GM18520 (cell line): ENCODE measurements at regions not wholly inside any gene's neighbourhood (a gene's known extent, or its start where the extent isn't known, plus 50 kb on each side); places are given as distances from the start of the nearest gene placed in this dataset.

Experiments used
- ATAC-seq: cut with Tn5 transposase; IDR thresholded peaks from one replicate; pipeline ENCODE4 v1.9.1; 2021; ENCODE audit not compliant: unreplicated experiment

DNA sequence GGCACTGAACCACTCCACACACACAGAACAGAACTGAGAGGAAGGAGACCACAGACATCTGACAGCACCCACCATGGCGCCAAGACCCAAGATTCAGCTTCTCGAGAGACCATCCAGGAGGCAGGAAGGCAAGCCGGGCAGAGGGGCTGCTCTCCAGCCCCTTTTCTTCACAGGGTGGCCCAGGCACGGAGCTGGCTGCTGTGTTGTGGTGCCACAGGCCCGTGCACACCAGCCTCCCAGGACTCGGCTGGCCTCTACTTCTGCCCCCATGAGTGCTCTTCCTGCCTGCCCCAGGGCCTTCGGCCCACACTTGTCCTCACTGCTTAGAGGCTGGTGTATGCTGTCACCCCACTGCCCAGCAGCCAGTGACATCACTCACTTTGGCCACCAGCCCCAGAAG lies 547.6 kb upstream of the RAB6C start:
- no peak for ATAC-seq

- ATAC-seq: no peak
Observed at GRCh38 chr2:129436809-129437208, 542.7 kb upstream of the RAB6C start.

DNA sequence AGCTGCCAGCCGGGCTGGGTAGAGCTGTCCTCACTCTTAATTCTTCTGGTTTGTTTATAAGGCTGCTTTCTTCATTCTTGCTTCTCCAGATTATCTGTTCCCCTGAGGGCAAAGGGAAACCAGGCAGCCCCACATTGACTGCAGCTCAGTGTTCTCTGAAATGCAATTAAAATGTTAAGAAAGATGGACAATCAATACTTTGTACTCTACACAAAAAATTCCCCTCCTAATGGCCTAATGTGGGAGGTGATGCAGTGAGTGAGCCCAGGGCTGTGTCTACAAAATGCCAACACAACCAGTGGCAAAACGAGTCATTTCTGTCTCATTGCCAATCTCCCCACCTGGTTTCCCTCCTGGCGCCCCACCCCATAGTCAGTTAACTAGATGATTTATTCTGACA lies 541.7 kb upstream of the RAB6C start:
- no peak for ATAC-seq

DNA sequence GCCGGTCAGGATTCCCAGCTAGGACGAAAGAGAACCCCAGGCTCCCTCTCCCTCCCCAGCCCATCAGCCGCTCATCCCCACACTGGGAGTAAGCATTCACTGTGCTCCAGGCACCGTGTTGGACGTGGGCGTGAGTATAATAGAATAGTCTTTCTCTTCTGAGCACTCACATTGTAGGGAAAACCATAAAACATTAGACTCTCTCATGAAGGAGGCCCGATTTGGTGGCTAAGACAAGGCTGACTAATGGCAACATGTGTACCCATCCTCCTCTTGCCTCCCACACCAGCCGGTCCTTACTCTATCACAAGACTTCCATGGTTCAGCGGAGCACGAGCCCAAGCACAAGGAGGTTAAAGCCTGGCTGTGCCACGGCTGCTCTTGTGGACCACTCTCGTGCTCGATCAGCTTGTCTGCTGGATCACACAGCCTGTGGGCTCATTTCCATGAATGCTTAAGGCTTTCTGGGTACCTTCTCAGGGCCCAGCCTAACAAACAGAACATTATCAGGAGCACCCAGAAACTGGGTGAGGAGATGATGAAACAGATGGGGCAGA lies 540.9 kb upstream of the RAB6C start:
- no peak for ATAC-seq

GRCh38 chr2:129439406-129440302 lies 539.8 kb upstream of the RAB6C start:
- ATAC-seq: no peak

GRCh38 chr2:129441610-129442009 lies 537.9 kb upstream of the RAB6C start:
- ATAC-seq: no peak

GRCh38 chr2:129443235-129443864 lies 536.1 kb upstream of the RAB6C start:
- no peak for ATAC-seq

GRCh38 chr2:129443865-129444739 lies 535.4 kb upstream of the RAB6C start:
- ATAC-seq: no peak

- ATAC-seq: no peak
Observed at GRCh38 chr2:129444751-129445150, 534.7 kb upstream of the RAB6C start.

GRCh38 chr2:129456691-129457090 lies 522.8 kb upstream of the RAB6C start:
- no peak for ATAC-seq

DNA sequence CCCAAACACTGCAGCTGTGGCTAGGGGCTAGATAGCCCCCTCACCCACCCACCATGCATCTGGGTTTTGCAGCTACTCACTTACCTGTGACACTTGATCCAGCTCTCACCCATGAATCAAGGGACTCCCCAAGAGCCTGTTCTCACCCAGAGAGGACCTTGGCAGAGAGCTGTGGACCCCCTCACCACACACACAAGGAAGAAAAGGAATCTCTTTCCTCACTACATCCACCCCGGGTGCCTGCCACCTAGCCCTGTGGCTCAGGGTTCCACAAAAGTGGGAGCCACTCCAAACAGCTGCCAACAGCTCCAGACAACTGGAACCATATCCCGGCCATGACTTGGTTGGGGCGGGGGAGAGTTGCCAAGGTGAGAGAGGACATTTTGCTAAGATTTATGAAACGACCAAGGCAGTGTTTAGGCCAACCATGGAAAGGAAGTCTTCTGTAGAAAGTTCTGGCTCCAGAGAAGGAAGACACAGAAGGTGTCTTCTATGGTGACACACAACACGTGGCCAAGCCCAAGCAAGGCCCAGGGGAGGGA lies 522.1 kb upstream of the RAB6C start:
- ATAC-seq: no peak

DNA sequence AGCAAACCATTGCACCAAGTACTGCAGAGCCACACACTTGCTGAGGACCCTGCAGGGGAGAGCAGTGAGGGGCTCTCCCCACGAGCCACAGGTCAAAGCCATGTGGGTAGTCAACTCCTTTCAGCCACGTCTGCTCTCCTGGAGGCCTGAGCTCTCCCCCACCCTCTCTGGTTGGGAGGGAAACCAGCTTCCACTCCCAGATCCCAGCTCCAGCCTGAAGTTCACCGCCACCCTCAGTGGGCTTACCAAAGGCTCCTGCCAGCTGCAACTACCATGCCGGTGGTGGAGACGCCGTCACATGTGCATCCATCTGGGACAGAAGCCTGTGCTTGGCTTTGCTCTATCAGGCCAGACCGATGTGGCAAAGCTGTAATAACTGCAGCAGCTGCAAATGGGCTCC lies 521.5 kb upstream of the RAB6C start:
- ATAC-seq: no peak

GRCh38 chr2:129458436-129458835 lies 521.0 kb upstream of the RAB6C start:
- no peak for ATAC-seq

DNA sequence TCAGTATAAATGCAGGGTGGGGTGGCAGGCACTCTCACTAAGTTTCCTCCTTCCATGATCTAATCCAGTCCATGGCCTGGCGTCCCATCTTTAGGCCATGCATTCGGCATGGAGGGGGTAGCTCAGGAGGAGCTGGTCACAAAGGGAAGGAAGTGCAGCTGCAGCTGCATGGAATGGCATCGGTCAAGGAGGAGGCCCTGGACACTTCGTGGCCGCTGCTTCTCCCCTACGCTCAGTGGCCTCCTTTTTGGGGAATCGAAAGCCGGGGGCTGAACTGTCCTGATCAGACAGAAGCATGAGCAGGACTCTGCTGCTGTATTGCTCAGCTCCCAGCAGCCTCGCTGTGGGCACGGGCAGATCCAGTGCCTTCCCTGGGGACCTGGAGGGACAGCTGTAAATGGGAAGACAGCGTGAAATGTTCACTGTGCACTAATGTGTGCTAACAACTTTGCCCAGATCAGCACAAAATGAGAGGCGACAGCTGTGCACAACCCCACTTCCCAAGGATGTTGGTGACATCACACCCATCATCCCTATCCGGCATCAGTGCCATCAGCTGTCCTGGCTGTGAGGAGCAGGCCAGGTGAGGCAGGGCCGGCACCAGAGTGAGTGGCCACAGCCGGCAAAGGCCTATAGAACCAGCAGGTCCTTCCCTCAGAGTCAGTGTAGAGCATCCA lies 520.1 kb upstream of the RAB6C start:
- ATAC-seq: no peak

DNA sequence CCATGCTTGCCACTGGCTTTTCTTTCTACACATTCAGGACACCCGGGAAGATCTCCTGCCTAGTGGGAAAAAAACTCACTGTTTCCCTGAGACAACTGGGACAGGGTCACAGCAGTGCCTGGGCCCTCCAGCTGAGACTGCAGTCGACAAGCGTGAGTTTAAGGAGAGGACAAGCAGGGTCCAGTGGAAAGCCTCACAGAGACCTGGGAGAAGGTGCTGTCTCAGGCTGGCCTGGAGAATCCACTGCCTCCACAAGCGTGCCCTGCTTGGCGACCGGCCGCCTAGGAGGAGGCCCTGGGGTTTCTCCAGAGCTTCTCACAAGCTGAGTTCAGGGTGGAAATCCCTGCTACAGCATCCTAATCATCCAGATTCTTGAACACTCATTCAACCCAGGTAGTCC lies 519.6 kb upstream of the RAB6C start:
- no peak for ATAC-seq

DNA sequence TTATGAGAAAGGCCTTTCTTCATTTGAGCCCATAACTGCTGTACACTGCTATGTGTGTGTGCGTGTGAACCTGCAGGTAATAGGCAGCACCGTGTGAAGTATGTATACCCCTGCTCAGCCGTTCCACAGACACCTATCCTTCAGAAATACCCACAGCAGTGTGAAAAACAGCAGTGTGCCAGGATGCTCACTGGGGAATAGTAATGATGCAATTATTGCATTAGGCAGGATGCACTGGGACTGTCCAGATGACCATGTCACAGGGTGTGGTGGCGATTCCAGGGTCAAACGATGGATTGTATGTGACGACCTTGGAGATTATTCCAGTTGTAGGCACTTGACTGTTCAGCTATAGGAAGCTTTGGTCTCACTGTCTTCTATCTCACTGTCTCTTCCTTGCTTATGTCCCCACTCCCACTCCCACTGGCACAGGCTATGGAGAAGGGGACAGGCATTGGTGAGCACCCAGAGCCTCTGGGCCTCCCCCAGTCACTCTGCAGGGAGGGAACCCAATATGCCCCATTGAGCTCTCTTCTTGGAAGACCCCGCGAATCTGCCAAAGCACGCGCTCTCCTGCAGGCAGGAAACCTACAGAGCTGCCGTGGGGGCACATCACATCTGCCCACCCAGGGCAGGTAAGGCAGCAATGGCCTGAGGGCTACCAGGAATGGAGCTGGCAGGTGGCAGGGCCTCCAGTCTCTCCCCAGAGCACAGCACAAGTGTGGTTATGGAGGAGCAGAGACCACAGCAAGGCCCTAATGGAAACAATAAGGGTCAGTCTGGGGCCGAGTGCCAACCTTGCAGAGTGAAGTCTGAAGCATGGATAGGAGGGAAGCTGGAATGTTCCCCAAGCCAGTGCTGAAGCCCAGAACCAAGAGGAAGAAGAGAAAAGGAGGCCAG lies 518.9 kb upstream of the RAB6C start:
- no peak for ATAC-seq

DNA sequence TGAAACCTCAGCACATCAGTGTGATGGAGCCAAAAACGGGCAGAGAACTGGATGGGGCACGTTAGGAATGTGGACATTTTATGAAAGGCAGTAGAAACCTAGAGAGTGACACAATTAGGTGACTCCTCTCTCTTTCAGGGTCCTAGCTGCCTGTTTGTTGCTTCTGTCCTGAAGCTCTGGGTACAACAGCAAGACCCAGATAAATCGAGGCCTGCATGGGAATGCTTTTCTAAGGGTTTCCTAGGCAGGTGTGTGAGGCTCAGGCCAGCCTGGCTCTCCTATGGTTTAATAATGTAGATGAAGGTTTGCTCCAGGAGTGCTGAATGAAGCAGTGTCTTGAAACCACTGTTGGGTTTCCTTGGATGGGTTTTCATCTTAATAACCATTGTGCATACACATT lies 517.1 kb upstream of the RAB6C start:
- no peak for ATAC-seq

DNA sequence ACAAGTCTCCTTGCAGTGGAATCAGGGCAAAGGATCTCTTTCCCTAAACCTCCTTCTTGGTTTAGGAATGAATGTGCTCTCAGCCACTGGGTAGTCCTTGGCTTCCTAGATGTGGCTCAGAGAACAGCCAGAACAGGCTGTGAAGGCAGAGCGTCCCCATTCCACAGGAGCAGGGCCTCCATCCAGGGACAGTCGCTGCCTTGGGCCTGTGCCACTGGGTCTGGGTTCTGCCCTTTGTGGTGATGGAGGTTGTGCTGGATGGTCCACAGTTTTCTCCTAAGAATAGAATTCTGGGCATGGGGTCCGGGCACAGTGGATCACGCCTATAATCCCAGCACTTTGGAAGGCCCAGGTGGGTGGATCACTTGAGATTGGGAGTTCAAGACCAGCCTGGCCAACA lies 516.5 kb upstream of the RAB6C start:
- ATAC-seq: no peak

- no peak for ATAC-seq
Observed at GRCh38 chr2:129464036-129464435, 515.4 kb upstream of the RAB6C start.
